Activated naive CD4-positive, alpha-beta T cell (primary cell): ENCODE measurements at regions not wholly inside any gene's neighbourhood (a gene's known extent, or its start where the extent isn't known, plus 50 kb on each side); places are given as distances from the start of the nearest gene placed in this dataset.
"Not testable (repeated sequence)": the region's sequence is repeated elsewhere in the genome, so short reads cannot be mapped to it uniquely, and the experiment has no call there.

Source experiments
- DNase-seq, 4 experiments: peaks; one replicate each; lab custom pipeline; 2025; lab: John Stamatoyannopoulos, UW

DNA sequence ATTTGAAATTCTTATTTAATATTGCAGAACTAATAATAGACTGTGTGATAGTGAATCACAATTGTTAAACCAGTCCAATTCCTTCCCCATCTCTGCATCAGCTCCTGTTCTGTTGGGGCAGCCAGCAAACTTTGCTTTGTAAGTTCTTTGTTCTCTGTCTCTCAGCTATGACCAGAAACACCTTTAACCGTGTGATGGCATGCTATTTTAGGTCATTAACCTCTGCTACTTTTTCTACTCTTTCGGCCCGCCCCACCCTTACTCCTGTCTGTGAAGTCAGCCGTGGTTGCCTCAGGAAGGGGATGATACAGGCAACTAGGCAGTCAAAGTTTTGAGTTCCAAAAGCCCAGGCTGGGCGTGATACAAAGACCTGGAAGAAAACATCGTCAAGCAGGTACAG, 51.3 kb upstream of the EGFL6 start:
- DNase-seq, result no peak

DNA sequence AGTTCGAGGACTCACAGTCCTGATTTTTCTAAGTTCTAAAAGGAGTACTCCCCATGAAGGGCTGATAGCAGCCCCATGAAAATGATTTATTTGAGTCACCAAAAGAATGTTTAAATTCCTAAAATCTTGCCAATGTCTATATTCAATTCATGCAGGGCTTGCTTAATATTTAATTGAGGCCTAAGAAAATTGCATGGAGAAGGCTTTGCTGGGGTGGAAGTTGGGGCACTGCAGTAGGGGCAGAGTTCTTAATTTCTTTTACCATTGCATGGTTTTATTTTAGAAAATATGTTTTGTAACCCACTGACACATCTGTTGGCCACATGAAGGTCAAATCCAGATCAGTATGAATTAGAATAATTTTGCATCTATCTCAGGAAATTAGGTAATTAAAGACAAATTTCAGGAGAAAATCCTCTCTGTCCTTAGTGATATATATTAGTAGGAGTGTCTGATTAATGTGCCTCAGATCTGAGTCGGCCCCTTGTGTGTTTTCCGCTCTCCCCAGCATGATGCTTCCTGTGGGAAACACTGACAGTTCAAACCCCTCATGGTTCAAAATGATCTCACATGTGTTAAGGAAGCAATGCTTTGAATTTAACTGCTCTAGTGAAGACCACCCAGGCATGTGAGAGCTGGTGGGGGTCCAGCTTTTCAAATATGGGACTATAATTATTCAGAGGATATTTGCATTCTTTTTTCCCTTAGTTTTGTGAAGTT, 54.0 kb upstream of the EGFL6 start:
- DNase-seq, result no peak

DNA sequence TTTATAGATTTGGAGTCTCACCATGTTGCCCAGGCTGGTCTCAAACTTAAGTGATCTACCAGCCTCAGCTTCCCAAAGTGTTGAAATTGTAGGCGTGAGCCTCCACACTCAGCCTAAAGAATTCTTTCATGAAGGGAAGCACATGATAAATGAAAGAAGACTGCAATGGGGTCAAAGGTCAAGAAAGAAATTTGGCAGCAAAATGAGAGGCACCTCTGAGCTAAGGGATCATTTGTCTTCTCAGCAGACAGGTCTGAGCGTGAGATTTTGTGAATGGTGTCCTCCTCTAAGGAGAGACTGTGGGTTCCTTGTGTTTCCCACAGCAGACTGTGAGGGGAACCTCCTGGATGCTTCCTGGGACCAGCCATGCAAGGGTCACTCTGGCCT, 57.5 kb upstream of the EGFL6 start:
- no peak for DNase-seq

DNA sequence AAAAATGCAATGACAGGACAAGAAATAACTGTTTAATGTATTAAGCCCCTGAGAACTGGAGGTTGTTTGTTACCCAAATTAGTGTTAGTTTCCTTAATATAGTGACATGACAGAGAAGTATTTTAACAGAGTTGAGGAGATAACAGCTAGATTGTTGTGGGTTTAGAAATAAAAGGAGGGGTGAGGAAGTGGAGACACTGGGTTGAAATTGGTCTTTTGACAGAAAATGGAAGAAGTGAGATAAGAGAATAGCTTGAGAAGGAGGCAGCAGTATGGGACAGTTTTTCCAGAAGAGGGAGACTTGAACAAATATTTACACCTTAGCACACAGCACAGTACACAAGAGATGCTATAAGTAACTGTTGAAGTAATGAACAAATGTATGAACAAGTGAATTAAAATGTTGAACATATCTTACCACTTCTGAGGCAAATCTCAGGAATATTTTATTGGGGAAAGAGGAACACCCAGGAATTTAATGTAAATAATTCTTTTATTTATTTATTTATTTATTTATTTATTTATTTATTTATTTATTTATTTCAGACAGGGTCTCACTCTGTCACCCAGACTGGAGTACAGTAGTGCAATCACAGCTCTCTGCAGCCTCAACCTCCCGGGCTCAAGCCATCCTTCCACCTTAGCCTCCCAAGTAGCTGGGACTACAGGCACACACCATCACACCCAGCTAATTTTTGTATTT, 58.0 kb upstream of the EGFL6 start:
- no peak for DNase-seq

DNA sequence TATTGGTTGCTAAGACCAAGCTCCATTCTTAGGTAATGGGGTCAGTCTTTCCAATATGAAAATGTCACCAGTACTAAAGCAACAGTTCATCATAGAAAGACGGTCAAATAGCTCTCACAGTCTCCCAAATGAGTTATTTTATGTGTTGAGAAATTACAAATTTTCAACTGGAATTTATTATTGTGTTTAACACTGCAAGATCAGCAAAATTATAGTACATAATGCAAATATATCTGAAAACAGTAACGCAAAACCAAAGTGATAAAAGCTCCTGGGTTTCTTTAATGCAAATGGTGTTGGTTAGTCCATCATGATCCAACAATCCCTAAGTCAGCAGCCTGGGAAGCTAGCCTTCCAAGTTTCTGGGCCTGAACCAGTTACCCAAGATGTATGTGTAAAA, 61.5 kb upstream of the EGFL6 start:
- DNase-seq, result no peak

DNA sequence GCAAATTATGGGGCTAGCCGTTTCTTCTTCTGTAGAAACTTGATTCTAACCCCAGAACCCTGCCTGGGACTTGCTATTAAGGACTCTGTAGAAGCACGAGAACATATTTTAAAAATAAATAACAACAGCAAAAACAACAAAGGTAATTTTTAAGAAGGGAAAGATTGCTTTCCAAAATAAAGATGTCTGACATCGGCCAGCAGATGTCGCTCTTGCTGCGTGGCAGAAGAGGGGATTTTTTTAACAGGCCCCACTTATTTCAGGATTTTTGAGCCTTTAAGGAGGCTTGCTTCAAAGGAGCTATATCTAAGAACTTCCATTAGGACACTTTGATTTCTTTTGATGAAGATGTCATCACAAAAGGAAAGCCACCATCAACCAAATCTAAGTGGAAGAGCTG, 62.8 kb upstream of the EGFL6 start:
- DNase-seq, result peak in 3 of 4 experiments; percentile 4 to 35 (median 8)

DNA sequence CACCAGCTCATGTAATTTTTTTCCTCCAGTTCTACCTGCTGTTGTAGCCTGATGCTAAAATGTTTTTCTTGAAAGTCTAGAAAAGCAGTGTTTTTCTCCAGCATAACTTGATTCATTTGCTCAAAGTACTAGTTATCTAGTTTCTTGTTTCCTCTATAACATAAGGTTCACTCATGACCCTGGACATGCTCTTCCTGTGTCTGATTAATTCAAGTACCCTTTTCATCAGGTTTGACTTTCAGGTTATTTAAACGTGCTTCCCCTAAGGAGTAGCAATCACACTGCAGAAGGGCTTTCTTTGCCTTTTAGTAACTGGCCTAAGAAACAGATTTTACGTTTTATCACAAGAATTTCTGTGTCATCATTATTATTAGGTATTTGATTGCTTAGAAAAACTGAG, 66.8 kb upstream of the EGFL6 start:
- no peak for DNase-seq

DNA sequence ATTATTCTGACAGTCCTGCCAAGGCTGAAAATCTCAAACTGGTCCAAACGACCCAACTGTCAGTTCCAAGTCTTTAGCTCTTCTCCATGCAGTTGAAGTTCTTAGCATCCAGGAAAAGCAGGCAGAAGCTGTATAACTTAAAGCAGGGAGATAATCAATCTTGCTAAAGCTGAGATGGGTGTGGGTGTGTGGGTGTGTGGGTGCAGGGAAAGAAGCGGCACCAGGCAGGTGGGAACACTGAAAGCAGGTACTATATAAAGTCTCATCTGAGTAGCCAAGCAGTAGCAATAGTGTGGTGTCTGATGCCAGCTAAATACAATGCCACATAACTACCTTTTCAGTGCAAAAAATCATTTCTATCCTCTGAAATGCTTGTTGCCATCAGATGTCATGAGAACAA, 69.7 kb upstream of the EGFL6 start:
- no peak for DNase-seq

DNA sequence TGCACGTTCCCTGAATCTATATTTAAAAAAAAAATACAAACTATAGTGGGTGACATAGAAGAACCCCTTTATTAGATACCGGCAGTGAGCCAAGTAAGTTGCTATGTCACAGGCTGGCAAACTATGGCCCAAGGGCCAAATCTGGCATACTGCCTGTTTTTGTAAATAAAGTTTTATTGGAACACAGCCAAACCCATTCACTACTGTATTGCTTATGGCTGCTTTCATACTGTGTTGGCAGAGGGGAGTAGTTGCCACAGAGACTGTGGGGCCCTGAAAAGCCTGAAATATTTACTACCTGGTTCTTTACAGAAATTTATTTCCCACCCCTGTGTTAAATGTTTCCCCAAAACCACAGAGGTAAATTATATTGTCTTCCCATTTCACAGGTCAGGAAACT, 71.2 kb upstream of the EGFL6 start:
- no peak for DNase-seq

DNA sequence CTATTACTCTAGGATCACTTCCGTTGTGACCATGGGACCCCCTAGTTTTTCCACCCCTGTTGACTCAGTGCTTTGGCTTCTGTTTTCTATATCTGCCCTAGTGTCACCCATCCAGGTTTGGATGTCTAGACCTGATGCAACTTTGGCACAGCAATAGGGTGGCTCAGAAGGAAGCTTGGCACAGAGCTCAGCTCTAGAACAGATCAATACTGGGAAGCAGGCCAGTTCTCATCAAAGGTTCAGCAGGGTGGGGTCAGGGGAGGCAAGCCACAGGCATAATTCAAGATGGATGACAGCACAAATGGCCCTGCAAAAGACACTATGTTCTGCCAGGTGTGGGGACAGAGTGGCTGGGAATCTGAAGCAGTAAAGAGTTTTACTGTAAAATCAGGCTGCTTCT, 74.2 kb upstream of the EGFL6 start:
- DNase-seq, result no peak

DNA sequence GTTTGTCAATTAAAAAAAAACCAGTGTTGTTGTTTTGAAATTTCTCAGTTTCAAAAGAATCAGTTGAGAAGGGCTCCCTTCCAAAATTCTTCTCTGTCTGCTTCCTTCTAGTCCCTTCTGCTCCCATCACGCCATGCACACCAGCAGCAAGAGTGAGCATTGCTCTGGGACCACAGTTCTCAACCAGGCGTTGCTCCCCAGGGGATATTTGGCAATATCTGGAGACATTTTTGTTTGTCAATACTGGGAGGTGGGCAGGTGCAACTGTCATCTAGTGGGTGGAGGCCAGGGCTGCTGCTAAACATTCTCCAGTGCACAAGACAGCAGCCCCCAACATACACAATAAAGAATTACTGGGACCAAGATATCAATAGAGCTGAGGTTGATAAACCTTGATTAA, 74.8 kb upstream of the EGFL6 start:
- no peak for DNase-seq

DNA sequence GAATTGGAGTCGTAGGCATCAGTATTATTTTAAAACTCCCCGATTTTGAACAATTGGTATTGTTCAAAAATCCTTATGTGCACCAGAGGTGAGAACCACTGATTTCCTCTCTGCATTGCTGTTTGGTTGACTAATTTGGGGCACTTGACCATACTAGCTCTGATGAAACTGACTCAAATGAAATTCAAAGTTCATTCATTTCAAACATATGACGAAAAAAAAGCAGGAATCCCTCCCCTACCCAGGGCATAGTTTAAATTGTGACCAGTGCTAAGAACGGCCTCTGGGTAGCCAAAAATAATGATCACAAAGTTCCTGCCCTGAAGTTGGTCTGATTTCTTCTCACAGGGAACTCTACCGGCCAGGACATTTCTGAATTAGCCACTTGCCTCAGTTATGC, 75.7 kb upstream of the EGFL6 start:
- no peak for DNase-seq

DNA sequence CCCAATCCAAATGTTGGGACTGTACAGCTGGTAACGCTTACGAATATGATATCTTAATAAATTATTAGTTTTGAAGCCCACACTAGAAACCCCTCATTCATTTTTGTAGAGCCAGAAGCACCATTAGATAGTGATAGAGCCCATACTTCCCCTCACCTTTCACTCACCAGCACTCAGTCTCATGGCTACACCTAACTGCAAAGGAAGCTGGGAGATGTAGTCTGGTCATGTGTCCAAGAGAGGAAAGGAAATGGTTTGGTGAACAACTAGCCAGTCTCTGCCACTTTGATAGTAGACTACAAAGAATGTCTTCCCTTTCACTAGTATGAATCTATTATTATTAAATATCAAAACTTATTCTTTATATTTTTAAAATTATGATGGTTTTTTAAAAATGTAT, 77.1 kb upstream of the EGFL6 start:
- DNase-seq, result no peak

DNA sequence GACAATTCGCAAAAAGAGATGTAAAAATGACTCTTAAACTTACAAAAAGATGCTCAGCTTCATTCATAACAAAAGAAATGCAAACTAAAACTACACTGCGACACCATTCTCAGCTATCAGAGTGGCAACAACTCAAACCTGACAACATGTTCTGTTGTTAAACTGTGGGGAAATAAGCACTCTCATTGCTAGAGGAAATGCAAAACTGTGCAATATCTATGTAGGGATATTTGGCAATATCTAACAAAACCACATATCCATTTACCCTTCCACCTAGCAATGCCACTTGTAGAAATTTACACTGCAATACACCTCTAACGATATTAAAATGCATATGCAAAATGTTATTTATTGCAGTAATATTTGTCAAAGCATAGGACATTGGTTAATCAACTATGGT, 78.3 kb upstream of the EGFL6 start:
- no peak for DNase-seq

DNA sequence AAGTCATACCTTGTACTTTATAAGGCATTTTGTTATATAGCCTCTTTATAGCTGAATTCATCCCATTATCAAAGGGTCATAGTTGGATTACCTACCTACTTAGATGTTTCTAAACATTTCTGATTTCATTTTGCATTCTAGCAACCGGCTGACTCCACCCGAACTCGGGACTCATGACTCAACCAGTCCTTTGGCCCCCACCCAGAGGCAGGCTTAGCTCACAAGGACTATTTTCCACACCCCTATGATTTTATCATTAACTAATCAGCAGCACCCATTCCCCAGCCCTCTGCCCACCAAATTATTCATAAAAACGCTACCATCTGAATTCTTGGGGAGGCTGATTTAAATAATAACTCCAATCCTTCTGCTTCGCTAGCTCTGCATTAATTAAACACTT, 79.9 kb upstream of the EGFL6 start:
- DNase-seq, result no peak

DNA sequence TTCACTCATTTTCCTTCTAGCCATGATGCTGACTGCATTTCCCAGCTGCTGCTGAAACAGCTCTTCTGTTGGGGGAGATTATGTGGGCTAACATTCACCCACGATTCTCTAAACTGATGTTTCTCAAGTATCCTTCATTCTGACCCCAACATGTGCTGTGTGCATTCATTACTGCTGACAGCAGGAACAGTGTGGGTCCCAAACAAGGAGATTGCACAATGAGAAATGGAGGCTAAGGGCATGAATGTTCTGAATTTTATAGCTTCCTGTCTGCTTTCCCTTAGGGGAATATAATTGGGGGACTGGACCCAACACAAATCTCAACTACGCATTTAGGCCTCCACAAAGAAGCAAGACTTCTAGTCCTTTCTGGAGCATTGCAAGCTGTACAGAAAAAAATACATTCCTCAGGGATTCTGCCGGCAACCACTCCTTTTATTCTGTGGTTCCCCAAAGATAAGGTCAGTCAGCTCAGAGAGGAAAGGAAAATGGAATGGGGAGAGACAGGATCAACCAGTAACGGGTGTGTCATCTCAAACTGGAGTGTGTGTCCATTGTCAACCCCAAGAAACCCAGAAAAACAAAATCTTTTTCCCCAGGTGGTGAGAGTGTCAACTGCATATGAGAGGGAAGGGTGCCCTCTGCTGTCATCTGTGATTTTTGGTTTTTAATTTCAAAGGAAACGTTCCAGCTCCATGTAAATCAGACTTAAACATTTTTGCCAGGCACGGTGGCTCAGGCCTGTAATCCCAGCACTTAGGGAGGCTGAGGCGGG, 81.5 kb upstream of the EGFL6 start:
- DNase-seq, result no peak

DNA sequence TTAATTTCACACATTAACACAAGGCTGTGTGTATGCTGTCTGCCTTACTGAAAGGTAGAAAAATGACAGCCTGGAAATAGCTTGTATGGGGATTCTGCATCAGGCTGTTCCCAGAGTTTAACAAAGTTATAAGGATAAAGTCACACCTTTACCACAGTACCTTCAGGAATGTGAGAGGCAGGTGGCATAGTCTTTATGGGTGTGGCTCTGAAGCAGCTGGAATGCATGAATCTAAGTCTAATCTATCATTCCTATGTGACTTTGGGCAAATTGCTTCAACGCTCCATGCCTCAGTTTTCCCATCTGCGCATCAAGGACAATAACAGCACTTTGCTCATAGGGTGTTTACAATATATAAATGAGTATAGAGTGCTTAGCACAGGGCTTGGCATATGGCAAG, 84.2 kb upstream of the EGFL6 start:
- no peak for DNase-seq

DNA sequence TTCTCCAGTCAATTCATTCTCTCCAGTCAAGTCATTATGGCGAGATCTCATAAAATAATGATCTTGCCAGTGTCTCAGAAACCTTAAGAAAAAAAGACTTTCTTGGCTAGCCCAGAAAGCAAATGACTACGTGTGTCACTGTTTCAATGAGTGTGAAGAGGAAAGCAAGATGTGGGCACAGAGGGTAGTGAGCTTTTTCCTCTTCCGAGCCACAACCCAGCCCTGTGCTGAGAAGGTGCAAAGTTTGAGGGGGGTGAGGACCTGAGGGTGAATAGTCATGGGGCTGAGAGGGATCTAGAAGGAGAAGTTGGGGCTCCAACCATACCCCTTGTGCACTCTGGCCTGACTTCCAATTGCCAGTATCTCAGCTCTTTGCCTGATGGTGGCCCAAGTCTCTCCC, 85.6 kb upstream of the EGFL6 start:
- no peak for DNase-seq

DNA sequence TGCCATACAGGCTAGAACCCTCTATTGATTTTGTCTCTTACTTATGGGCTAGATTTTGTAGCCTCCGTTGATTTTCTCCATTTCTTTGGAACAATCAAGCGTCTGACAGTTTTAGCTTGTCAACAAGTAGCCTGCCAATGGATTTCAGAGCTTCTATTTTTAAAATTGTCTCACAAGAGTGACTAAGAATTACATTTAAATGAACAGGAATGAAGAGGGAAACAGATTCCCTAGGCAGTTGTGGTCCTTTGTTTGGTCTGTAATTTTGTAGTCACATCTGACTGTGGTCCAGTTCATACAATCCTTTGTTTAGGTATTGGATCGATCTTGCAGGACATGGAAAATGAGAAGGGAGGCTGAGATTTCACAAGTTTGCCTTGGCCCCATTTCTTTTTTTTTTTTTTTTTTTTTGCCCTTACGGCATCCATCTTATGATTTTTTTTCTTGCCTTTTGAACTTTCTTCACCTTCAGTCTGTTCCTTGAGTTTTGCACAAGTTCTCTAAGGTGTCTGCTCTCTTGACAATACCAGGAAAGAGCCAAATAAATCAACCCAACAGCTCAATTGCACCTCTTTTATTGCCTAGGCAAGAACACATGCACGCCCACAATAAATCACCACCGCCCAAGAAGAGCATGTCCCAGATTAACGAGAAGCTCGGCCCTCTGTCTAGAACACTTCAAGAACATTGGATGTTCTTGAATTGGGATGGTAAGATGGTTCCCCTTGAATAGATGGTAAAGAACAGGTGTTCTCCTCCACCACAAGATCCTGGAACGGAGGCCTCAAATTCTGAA, 86.5 kb upstream of the EGFL6 start:
- no peak for DNase-seq

DNA sequence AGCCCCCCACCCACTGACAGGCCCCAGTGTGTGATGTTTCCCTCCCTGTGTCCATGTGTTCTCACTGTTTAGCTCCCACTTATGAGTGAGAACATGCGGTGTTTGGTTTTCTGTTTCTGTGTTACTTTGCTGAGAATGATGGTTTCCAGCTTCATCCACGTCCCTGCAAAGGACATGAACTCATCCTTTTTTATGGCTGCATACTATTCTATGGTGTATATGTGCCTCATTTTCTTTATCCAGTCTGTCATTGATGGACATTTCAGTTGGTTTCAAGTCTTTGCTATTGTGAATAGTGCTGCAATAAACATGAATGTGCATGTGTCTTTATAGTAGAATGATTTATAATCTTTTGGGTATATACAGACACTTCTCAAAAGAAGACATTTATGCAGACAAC, 88.6 kb upstream of the EGFL6 start:
- DNase-seq, result not testable (repeated sequence)

DNA sequence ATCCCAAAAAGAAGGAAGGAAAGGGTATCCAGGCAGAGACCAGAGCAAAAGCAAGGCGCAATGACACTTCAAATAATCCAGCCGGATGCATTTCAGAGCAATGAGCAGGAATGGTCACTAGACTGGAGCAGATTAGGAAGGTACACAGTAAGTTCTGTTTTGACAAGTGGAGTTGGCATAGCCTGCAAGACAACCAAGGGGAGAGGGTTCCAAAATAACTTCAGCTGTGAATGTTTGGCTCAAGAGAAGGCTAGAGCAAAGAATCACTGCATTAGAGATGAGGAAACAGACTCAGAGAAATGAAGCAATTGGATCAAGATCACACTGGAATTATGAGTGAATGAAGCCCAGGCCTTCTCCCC, 90.0 kb upstream of the EGFL6 start:
- DNase-seq, result no peak

DNA sequence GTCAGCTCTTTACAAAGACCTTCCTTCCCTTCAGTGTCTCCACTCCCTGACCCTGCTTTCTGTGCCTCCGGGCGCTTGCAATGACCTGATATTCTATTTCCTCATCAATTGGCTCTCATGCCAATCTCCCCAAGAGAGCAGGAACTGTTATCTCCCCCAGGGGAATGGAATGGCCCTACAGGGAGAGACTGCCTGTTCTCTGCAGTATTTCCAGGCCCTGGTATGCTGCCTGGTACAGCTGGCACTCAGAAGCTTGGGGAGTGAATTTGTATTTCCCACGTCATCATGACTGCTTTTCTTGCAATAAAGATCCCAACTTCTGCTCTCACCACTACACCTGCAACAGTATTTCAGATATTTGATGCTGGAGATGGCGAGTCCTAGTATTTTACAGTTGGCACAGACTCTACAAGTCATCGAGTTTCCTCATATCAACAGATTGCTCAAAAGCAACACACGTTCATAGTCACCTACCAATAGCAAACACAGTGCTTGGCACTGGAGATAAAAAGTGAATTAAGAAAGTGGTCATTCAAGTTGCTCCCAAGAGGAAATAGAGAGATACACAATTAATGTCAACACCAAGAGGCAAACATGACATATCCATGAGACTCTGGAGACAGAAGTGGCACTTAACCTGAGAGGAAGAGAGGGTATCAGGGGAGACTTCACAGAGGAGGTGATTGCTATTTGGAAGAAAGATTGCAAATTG, 90.5 kb upstream of the EGFL6 start:
- no peak for DNase-seq
